ENCODE measurements at regions not wholly inside any gene's neighbourhood (a gene's known extent, or its start where the extent isn't known, plus 50 kb on each side); places are given as distances from the start of the nearest gene placed in this dataset.

GRCh38 chr1:222892137-222892769, 77.4 kb downstream of the DISP1 start (continued):
- no peak for TF ChIP-seq CTCFL (IDR thresholded peaks at IDR 0.05; ENCODE audit: borderline replicate concordance, insufficient read depth, low read depth, low read length, poor library complexity, severe bottlenecking)
- TF ChIP-seq RHOXF2B (CRISPR knock-in tag; conservative IDR thresholded peaks at IDR 0.05), result no peak
- no peak for TF ChIP-seq GTF2A2 (tag; IDR thresholded peaks at IDR 0.05)
- TF ChIP-seq ESRRB (CRISPR knock-in tag; IDR thresholded peaks at IDR 0.05; ENCODE audit: borderline replicate concordance), result no peak
- no peak for TF ChIP-seq PCBP2 (IDR thresholded peaks at IDR 0.05; ENCODE audit: low read depth, low read length, poor library complexity, severe bottlenecking)

- CTCF ChIA-PET (ENCODE audit: low intra/inter-chr PET ratio), result no interaction called here
- in situ Hi-C loops (cut with MboI), result no loop called here
- POLR2A ChIA-PET, result no interaction called here
- DNase-seq (ENCODE audit: extremely low read depth in 1 of 4, low spot score in 3 of 4) (no peak), ATAC-seq (no peak), FAIRE-seq (no peak)
- no TSS peak for BruUV-seq (replicated peaks)
- no peaks in the 10 kb centered on the region for H3K9me3 ChIP-seq (replicated peaks; ENCODE audit: control insufficient read depth, insufficient read depth, low read depth, low read length)
- TF ChIP-seq COPS2 (conservative IDR thresholded peaks at IDR 0.05), result no peak
- no peak for TF ChIP-seq GATAD2A (IDR thresholded peaks at IDR 0.05)
- TF ChIP-seq CXXC5 (CRISPR knock-in tag; IDR thresholded peaks at IDR 0.05), result no peak
- H3K4me2 ChIP-seq (ENCODE audit: insufficient read depth, low read length), result no peak overlapping the region
- H3K36me3 ChIP-seq (ENCODE audit: control insufficient read depth, insufficient read depth, low read length), result no peaks in the 10 kb centered on the region
- WGBS (ENCODE audit: insufficient coverage, low coverage, missing lambda C conversion rate), result 1% methylated on average over 13 of the region's 13 CpGs
- H4K20me1 ChIP-seq (replicated peaks; ENCODE audit: control insufficient read depth, insufficient read depth, low read length), result no peaks in the 10 kb centered on the region
- H3K4me1 ChIP-seq (replicated peaks in 1 of 2; ENCODE audit: control insufficient read depth in 2 of 2, insufficient read depth in 2 of 2, low read length in 2 of 2), result peaks cover 0 to 7% of the 10 kb centered on the region in 2 experiments; a peak in 1 of 5 replicates
- H3K9me1 ChIP-seq (ENCODE audit: control insufficient read depth, insufficient read depth, low read length), result no peaks in the 10 kb centered on the region
- no peak overlapping the region for H3K27ac ChIP-seq (ENCODE audit: extremely low read depth, low read depth, low read length)
- no peak overlapping the region for H3K4me3 ChIP-seq
- no peak overlapping the region for H2AFZ ChIP-seq (ENCODE audit: low read depth, low read length)
- no peaks in the 10 kb centered on the region for H3K79me2 ChIP-seq (ENCODE audit: control insufficient read depth, insufficient read depth, low read length)
- intact Hi-C loops (cut with micrococcal nuclease), result no loop called here
- no peak overlapping the region for H3K9ac ChIP-seq (ENCODE audit: insufficient read depth in 1 of 2, low read depth in 2 of 2, low read length in 2 of 2)
- peaks cover 0 to 15% of the 10 kb centered on the region in 2 experiments; a peak in 2 of 5 replicates for H3K27me3 ChIP-seq (ENCODE audit: control insufficient read depth in 2 of 2, insufficient read depth in 2 of 2, low read length in 2 of 2)
Measured at GRCh38 chr1:222893255-222893654, 78.4 kb downstream of the DISP1 start.
